Activated CD4-positive, alpha-beta T cell treated with anti-CD3 and anti-CD28 coated beads for 36 hours (primary cell): ENCODE measurements at regions not wholly inside any gene's neighbourhood (a gene's known extent, or its start where the extent isn't known, plus 50 kb on each side); places are given as distances from the start of the nearest gene placed in this dataset.
A peak's percentile ranks its signal among the peaks of the same experiment; 100 is the strongest.
"Not testable (repeated sequence)": the region's sequence is repeated elsewhere in the genome, so short reads cannot be mapped to it uniquely, and the experiment has no call there.

Experiments
- ATAC-seq: fragments of 200-7000 bp; cut with Tn5 transposase; one replicate; pipeline ENCODE4 v1.10.0; 2021; ENCODE audit warnings: mild to moderate bottlenecking, moderate library complexity
- CTCF ChIA-PET: fragments of 350-600 bp; sonication (Branson Sonifier 250); formaldehyde crosslinking; loops from one replicate; lab custom pipeline; 2021; ENCODE audit warnings: antibody characterized with exemption; lab: Charles Lee
- POLR2A ChIA-PET: fragments of 350-600 bp; sonication (Branson Sonifier 250); formaldehyde crosslinking; loops from one replicate; lab custom pipeline; 2021; ENCODE audit warnings: antibody characterized with exemption, inconsistent platforms; lab: Charles Lee
- DNase-seq: peaks from one replicate; pipeline ENCODE4 v3.0.0-alpha.2; 2020
- H3K27ac Mint-ChIP-seq: one replicate; pipeline ENCODE4 v1.8.0; 2021; ENCODE audit warnings: mixed read lengths
- H3K27me3 Mint-ChIP-seq: one replicate; pipeline ENCODE4 v1.8.0; 2021; ENCODE audit warnings: mixed read lengths
- H3K36me3 Mint-ChIP-seq: one replicate; pipeline ENCODE4 v1.8.0; 2021; ENCODE audit warnings: low read depth, mixed read lengths
- H3K4me1 Mint-ChIP-seq: one replicate; pipeline ENCODE4 v1.8.0; 2021; ENCODE audit warnings: mixed read lengths
- H3K4me3 Mint-ChIP-seq: one replicate; pipeline ENCODE4 v1.8.0; 2021; ENCODE audit warnings: mild to moderate bottlenecking, moderate library complexity, mixed read lengths
- H3K9me3 Mint-ChIP-seq: one replicate; pipeline ENCODE4 v1.8.0; 2021; ENCODE audit warnings: low read depth, mixed read lengths
- intact Hi-C, 2 experiments: fragments of 100-400 bp; cut with DNase I in 1 of 2; cut with micrococcal nuclease in 1 of 2; formaldehyde crosslinking; loops; one replicate each; pipeline versions ENCODE4 v1.14.2 to v1.15.1; 2022 to 2024; cut with DNase I, micrococcal nuclease

DNA sequence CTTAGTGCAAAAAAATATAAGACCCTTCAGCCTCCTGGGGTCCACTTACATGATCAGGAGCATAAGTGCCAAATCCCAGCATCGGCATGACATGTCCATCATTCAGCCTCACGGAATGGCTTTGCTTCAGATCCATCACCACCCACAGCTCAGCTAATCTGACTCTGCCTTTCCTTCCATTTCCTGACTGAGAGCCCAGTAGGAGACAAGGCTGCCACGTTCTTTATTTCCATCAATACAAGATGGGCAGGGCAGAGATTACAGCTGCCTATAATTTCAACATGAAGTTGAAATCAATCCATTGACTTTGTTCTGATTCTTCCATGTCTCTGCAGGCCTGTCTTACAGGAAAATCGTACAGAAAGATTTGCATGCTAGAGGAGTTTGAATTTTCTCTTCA, 76.4 kb upstream of the UCN3 start:
- DNase-seq (no peak), ATAC-seq (no peak)
- Mint-ChIP-seq H3K27me3 (peaks cover 2% of the 10 kb centered on the region), H3K36me3 (no peaks in the 10 kb centered on the region), H3K27ac (no peak overlapping the region), H3K9me3 (peaks cover 5% of the 10 kb centered on the region), H3K4me1 (peaks cover 47% of the 10 kb centered on the region), H3K4me3 (no peak overlapping the region)
- ChIA-PET CTCF (interaction anchor here (1.1 kb wide), 1 partner anchor 439 kb away, joined by 4 read pairs; no protein-coding TSS in a partner anchor), POLR2A (no interaction called here)
- intact Hi-C loops = loop anchor here in 1 of 2 experiments (10.0 kb wide), 1 partner anchor 474 kb away; no protein-coding TSS in a partner anchor

DNA sequence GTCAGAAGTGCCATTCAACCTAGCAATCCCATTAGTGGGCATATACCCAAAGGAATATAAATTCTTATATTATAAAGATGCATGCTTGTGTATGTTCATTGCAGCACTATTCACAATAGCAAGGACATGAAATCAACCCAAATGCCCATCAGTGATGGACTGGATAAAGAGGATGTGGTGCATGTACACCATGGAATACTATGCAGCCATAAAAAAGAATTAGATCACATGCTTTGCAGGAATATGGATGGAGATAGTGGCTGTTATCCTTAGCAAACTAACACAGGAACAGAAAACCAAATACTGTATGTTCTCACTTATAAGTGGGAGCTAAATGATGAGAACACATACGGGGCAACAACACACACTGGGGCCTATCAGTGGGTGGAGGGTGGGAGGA, 75.5 kb upstream of the UCN3 start:
- ATAC-seq, DNase-seq, H3K27me3 Mint-ChIP-seq, CTCF ChIA-PET, H3K4me3 Mint-ChIP-seq, POLR2A ChIA-PET, H3K27ac Mint-ChIP-seq, H3K9me3 Mint-ChIP-seq, H3K36me3 Mint-ChIP-seq: not testable (repeated sequence)
- peaks cover 45% of the 10 kb centered on the region for H3K4me1 Mint-ChIP-seq
- intact Hi-C loops = loop anchor here in 1 of 2 experiments (10.0 kb wide), 1 partner anchor 474 kb away; no protein-coding TSS in a partner anchor

DNA sequence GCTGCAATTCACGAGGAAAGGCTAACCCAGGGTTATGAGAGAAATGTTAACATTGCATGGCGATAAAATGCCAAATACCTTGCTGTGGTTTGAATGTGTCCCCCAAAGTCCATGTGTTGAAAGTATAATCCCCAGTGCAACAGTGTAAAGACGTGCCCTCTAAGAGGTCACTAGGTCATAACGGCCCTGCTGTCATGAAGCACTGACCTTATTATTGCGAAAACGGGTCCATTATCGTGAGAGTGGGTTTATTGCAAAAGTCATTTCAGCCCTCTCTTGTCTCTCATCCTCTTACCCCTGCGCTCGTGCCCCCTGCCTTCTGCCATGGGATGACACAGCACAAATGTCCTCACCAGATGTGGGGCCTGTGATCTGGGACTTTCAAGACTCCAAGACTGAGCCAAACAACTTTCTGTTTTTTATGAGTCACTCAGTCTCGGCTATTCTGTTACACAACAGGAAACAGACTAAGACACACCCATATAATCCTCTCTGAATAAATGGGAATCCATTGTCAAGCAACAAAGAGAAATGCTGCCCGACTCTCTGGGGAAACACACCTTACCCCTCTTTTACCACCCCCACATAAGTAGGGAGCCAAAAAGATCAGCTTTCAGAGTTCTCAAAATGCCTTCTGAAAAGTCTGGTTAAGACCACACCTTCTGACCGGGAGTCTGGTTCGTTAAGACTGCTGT, 73.1 kb upstream of the UCN3 start:
- DNase-seq (peak; percentile 72), ATAC-seq (peak; percentile 75)
- POLR2A ChIA-PET = no interaction called here
- Mint-ChIP-seq H3K36me3 (peaks cover 2% of the 10 kb centered on the region), H3K27ac (peak overlapping the region; percentile 98), H3K4me3 (peak overlapping the region; percentile 76), H3K4me1 (peaks cover 55% of the 10 kb centered on the region), H3K27me3 (no peaks in the 10 kb centered on the region), H3K9me3 (peaks cover 5% of the 10 kb centered on the region)
- CTCF ChIA-PET = no interaction called here
- intact Hi-C loops = loop anchor here (5.0 to 10.0 kb wide), 2 partner anchors 141 to 197 kb away; partner anchors contain the start of gene AKR1C3 (in 1 of the 2)

DNA sequence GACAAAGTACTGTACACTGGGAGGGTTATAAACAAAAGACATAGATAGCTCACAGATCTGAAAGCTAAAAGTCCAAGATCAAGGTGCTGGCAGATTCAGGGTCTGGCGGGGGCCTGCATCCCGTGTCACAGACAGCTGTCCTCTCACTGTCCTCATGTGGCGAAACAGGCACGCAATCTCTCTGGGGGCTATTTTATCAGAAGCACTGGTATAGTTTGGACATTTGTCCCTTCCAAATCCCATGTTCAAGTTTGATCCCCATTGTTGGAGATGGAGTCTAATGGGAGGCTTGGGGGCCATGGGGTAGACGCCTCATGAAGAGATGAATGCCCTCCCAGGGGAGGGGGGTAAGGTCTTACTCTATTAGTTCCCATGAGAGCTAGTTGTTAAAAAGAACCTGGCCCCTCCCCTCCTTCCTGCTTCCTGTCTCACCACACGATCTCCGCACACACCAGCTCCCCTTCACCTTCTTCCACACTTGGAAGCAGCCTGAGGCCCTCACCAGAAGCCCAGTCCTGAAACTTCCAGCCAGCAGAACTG, 72.5 kb upstream of the UCN3 start:
- POLR2A ChIA-PET = no interaction called here
- Mint-ChIP-seq H3K9me3 (peaks cover 5% of the 10 kb centered on the region), H3K27ac (peak overlapping the region; percentile 98), H3K4me1 (peaks cover 62% of the 10 kb centered on the region), H3K27me3 (no peaks in the 10 kb centered on the region), H3K36me3 (peaks cover 2% of the 10 kb centered on the region), H3K4me3 (peak overlapping the region; percentile 76)
- CTCF ChIA-PET = interaction anchor here (0.7 to 1.0 kb wide), 2 partner anchors 142 to 477 kb away, joined by 3 to 4 read pairs; no protein-coding TSS in a partner anchor
- DNase-seq (peak; percentile 28), ATAC-seq (peak; percentile 25)
- intact Hi-C loops = loop anchor here (5.0 to 10.0 kb wide), 2 partner anchors 140 to 197 kb away; partner anchors contain the start of gene AKR1C3 (in 1 of the 2)

DNA sequence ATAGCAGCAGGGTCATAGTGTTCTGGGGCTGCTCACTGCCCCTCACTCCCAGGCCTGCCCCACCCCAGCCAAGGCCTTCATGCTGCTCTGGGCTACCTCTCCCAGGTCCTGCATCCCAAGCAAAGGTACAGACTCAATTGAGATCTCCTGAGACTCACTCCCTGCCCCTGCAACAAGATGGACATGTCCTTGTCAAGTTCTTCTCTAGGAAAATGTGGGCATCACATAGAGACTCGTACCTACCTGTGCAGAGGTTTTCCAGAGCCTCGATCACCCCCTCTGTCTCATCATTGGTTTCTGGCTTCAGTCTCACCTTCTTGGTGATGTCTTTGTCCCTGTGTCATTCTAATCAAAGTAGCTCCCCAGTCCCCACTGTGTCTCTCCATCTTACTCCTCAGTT, 71.8 kb upstream of the UCN3 start:
- DNase-seq, H3K27me3 Mint-ChIP-seq, ATAC-seq, H3K36me3 Mint-ChIP-seq, POLR2A ChIA-PET, H3K9me3 Mint-ChIP-seq: not testable (repeated sequence)
- intact Hi-C loops = loop anchor here (5.0 to 10.0 kb wide), 2 partner anchors 139 to 198 kb away; partner anchors contain the start of gene AKR1C3 (in 1 of the 2)
- CTCF ChIA-PET = interaction anchor here (0.7 to 1.5 kb wide), 5 partner anchors 9 to 478 kb away, joined by 3 to 7 read pairs (median 5); no protein-coding TSS in a partner anchor
- H3K4me3 Mint-ChIP-seq = peak overlapping the region; percentile 76
- H3K4me1 Mint-ChIP-seq = peaks cover 69% of the 10 kb centered on the region
- H3K27ac Mint-ChIP-seq = peak overlapping the region; percentile 98

DNA sequence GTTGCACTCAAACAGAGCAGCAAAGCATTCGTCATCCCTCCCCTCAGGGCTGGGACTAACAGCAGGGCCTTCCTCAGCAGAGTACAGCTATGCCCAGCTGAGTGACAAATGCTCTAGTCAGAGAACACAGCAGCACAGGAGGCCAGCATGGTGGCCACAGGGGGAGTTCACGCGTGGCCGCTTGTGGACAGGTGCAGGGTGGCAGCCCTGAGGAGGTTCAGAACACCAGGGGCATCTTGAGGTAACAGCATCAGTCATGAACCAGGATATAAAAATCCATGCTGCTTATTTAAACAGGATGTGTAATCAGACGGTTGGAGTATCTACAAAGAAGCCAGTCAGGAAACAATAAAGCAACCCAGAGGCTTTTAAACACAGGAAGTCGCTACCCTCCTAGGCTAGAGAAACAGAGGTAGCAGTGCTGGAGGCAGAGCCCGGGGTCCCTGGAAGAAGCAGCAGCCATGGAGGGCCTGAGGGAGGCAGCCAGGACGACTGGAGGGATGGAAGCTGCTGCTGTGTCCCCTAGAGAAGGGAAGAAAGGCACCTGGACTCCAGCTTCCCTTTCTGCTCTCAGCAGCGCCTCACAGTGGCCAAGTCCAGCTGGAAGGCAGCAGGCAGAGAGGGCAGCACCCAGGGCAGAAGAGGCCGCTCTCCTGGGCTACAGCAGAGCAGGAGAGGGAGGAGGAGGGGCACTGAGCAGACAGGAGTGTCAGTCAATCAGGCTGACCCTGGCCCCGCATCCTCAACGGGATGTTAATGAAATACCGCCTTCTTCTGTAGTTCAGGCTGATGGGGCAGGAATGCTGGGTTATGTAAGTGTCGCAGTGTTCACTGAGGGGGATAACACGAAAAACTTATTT, 70.8 kb upstream of the UCN3 start:
- intact Hi-C loops = loop anchor here (5.0 to 10.0 kb wide), 2 partner anchors 138 to 199 kb away; partner anchors contain the start of gene AKR1C3 (in 1 of the 2)
- H3K36me3 Mint-ChIP-seq = peaks cover 2% of the 10 kb centered on the region

DNA sequence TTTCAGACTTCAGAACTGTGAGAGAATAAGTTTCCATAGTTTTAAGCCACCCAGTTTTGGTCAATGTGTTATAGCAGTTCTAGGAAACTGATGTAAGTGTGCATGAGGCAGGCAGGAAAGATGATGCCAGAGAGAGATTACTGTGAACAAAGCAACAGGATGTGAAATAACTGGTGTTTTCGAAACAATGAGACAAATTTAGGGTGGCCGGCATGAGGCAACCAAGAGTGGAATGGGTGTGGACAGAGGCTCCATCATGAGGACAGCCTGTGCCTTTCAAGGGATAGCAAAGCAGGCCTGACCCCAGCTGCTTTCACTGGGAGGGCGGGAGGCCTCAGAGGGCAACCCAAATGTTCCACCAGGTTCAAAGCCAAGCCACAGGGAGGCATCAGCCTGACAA, 67.3 kb upstream of the UCN3 start:
- Mint-ChIP-seq H3K27me3 (no peaks in the 10 kb centered on the region), H3K27ac (peak overlapping the region; percentile 93), H3K9me3 (no peaks in the 10 kb centered on the region), H3K4me1 (peaks cover 53% of the 10 kb centered on the region), H3K36me3 (peaks cover 2% of the 10 kb centered on the region), H3K4me3 (no peak overlapping the region)
- CTCF ChIA-PET = interaction anchor here (1.2 to 1.3 kb wide), 2 partner anchors 326 to 447 kb away, joined by 3 read pairs; no protein-coding TSS in a partner anchor
- DNase-seq = peak; percentile 48
- POLR2A ChIA-PET = no interaction called here
- intact Hi-C loops = loop anchor here (1.0 to 10.0 kb wide), 3 partner anchors 19 to 203 kb away; partner anchors contain the start of gene AKR1C3 (in 1 of the 2)
- peak; percentile 55 for ATAC-seq

More for the DNA sequence above, 70.8 kb upstream of the UCN3 start:
- ATAC-seq (peak; percentile 62), DNase-seq (peak; percentile 88)
- H3K4me1 Mint-ChIP-seq = peaks cover 72% of the 10 kb centered on the region
- ChIA-PET POLR2A (no interaction called here), CTCF (interaction anchor here (1.0 to 1.5 kb wide), 7 partner anchors 10 to 446 kb away, joined by 3 to 7 read pairs (median 3); no protein-coding TSS in a partner anchor)
- no peaks in the 10 kb centered on the region for H3K27me3 Mint-ChIP-seq
- H3K4me3 Mint-ChIP-seq = peak overlapping the region; percentile 76
- peaks cover 5% of the 10 kb centered on the region for H3K9me3 Mint-ChIP-seq
- H3K27ac Mint-ChIP-seq = peak overlapping the region; percentile 98

DNA sequence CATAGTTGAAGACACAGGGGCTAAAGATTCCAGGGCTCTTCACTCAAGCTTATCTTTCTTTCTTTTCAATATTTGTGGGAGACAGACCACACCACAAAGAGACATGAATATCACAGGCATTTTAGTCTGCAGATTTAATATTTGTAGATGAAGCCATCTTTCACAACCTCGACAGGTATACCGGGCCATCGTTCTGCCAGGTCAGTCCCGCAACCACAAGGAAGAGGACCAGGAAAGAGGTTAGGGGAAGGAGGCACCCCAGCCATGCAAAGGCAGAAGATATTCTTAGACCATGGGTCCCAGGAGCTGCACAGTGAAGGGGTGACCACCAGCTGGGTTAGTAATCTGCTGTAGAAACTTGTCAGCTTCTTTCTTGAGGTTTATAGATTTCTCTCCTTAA, 66.8 kb upstream of the UCN3 start:
- H3K36me3 Mint-ChIP-seq = peaks cover 2% of the 10 kb centered on the region
- peaks cover 50% of the 10 kb centered on the region for H3K4me1 Mint-ChIP-seq
- no peaks in the 10 kb centered on the region for H3K27me3 Mint-ChIP-seq
- CTCF ChIA-PET = interaction anchor here (1.2 to 1.3 kb wide), 2 partner anchors 325 to 448 kb away, joined by 3 read pairs; no protein-coding TSS in a partner anchor
- H3K9me3 Mint-ChIP-seq = no peaks in the 10 kb centered on the region
- DNase-seq (no peak), ATAC-seq (no peak)
- intact Hi-C loops = loop anchor here (1.0 to 10.0 kb wide), 3 partner anchors 19 to 203 kb away; partner anchors contain the start of gene AKR1C3 (in 1 of the 2)
- POLR2A ChIA-PET = no interaction called here
- no peak overlapping the region for H3K4me3 Mint-ChIP-seq
- H3K27ac Mint-ChIP-seq = peak overlapping the region; percentile 93

DNA sequence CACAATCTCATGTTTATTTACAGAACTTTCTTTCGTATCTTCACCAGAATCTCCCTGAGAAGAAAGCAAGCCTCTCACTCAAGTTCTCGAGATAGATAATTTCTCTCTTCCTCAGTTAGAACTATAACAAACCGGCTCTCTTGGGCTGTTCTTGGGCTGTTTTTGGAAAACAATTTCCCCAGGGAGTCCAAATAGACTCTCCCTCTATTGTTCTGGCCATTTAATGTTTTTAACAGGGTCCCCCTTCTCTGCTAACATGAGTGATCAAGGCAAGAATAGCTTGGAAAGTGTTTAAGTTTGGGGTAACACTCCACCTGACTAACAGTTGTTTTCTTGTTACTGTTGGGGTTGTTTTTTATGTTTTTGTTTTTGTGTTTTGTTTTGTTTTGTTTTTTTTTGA, 64.8 kb upstream of the UCN3 start:
- Mint-ChIP-seq H3K4me1 (peaks cover 37% of the 10 kb centered on the region), H3K27ac (no peak overlapping the region), H3K4me3 (no peak overlapping the region), H3K36me3 (peaks cover 12% of the 10 kb centered on the region), H3K9me3 (peaks cover 10% of the 10 kb centered on the region), H3K27me3 (peaks cover 2% of the 10 kb centered on the region)
- ChIA-PET POLR2A (no interaction called here), CTCF (interaction anchor here (0.7 to 1.9 kb wide), 3 partner anchors 16 to 134 kb away, joined by 3 to 4 read pairs (median 3); no protein-coding TSS in a partner anchor)
- DNase-seq = no peak
- ATAC-seq = no peak
- intact Hi-C loops = loop anchor here in 1 of 2 experiments (10.0 kb wide), 1 partner anchor 205 kb away; the partner anchor contains the start of gene AKR1C3

DNA sequence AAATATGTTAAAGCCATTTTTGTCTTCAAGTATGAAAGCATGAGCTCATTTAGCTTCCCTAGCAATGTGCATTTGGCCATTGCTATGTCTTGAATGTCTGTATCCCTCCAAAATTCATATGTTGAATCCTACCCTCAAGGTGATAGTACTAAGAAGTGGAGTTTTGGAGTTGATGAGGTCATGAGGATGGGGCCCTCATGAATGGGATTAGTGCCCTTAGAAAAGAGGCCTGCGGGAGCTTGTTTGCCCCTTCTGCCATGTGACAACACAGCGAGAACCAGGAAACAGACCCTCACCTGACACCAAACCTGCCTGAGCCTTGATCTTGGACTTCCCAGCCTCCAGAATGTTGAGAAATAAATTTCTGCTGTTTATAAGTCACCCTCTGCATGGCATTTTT, 61.3 kb upstream of the UCN3 start:
- H3K9me3 Mint-ChIP-seq = peaks cover 10% of the 10 kb centered on the region
- ChIA-PET POLR2A (no interaction called here), CTCF (no interaction called here)
- no peak overlapping the region for H3K27ac Mint-ChIP-seq
- peaks cover 4% of the 10 kb centered on the region for H3K4me1 Mint-ChIP-seq
- peaks cover 2% of the 10 kb centered on the region for H3K27me3 Mint-ChIP-seq
- H3K36me3 Mint-ChIP-seq = peaks cover 12% of the 10 kb centered on the region
- no peak overlapping the region for H3K4me3 Mint-ChIP-seq
- DNase-seq (no peak), ATAC-seq (no peak)
- intact Hi-C loops = no loop called here
